ENCODE measurements at regions not wholly inside any gene's neighbourhood (a gene's known extent, or its start where the extent isn't known, plus 50 kb on each side); places are given as distances from the start of the nearest gene placed in this dataset.

DNA sequence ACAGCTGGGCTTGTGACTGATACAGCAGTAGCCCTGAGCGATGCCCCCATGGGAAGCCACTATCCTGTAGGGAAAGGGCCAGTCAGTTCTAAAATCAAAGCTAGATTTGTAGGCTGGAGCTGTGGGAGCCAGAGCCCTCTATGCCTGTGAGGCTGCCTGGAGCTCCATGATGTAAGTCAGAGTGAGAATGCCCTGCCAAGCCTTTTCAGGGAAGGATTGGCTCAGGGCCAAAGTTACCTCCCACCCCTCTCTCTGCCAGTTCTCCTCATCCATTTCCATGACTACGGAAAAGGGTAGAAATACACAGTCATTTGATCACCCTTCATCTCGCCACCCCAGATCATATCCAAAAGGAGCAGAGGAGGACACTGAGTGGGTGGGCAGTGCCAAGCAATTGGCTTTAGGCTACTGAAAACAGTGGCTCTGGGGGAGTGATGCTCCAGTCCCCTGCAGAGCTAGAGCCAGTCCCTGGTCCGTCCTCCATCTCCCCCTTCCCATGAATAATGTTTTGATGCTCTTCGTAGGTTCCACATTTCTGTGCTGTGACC lies 59.5 kb upstream of the KCNA3 start:
- TF ChIP-seq EZH2 (IDR thresholded peaks at IDR 0.05; ENCODE audit: borderline replicate concordance, low read depth, low read length, severe bottlenecking), result no peak
- TF ChIP-seq, protein P1, sequence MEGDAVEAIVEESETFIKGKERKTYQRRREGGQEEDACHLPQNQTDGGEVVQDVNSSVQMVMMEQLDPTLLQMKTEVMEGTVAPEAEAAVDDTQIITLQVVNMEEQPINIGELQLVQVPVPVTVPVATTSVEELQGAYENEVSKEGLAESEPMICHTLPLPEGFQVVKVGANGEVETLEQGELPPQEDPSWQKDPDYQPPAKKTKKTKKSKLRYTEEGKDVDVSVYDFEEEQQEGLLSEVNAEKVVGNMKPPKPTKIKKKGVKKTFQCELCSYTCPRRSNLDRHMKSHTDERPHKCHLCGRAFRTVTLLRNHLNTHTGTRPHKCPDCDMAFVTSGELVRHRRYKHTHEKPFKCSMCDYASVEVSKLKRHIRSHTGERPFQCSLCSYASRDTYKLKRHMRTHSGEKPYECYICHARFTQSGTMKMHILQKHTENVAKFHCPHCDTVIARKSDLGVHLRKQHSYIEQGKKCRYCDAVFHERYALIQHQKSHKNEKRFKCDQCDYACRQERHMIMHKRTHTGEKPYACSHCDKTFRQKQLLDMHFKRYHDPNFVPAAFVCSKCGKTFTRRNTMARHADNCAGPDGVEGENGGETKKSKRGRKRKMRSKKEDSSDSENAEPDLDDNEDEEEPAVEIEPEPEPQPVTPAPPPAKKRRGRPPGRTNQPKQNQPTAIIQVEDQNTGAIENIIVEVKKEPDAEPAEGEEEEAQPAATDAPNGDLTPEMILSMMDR (IDR thresholded peaks at IDR 0.05; ENCODE audit: extremely low read depth in 1 of 2, insufficient read depth in 1 of 2, low read depth in 1 of 2, low read length in 2 of 2), result no peak
- no peak for TF ChIP-seq MYC (IDR thresholded peaks at IDR 0.05; ENCODE audit: low read depth, low read length)
- no peak for TF ChIP-seq POLR2AphosphoS5 (IDR thresholded peaks at IDR 0.05; ENCODE audit: insufficient read depth, low read depth, low read length)
- TF ChIP-seq, protein P2, sequence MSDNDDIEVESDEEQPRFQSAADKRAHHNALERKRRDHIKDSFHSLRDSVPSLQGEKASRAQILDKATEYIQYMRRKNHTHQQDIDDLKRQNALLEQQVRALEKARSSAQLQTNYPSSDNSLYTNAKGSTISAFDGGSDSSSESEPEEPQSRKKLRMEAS (IDR thresholded peaks at IDR 0.05; ENCODE audit: insufficient read depth, insufficient read length), result no peak
- TF ChIP-seq FOS (IDR thresholded peaks at IDR 0.05; ENCODE audit: borderline replicate concordance, insufficient read depth, low read length), result no peak
- no peak for TF ChIP-seq POLR2A (IDR thresholded peaks at IDR 0.05; ENCODE audit: low read depth, low read length)

Measured in endothelial cell of umbilical vein (primary cell).